Thymus (tissue), 11 donors: ENCODE measurements at regions not wholly inside any gene's neighbourhood (a gene's known extent, or its start where the extent isn't known, plus 50 kb on each side); places are given as distances from the start of the nearest gene placed in this dataset.

Experiments
- DNase-seq, 9 donors: peaks; one replicate each; pipeline ENCODE4 v3.0.0-alpha.2; 2013; ENCODE audit warnings: low spot score in 9 of 9, low read depth in 6 of 9, missing footprints in 1 of 9
- H3K27ac ChIP-seq, 2 donors: one replicate each; pipeline ENCODE4 v1.5.1; 2013; ENCODE audit warnings: control low read depth in 1 of 2, low read depth in 1 of 2, low read length in 1 of 2, mild to moderate bottlenecking in 1 of 2, moderate library complexity in 1 of 2
- H3K27me3 ChIP-seq, 2 donors: one replicate each; pipeline ENCODE4 v1.5.1; 2013; ENCODE audit warnings: low read length in 1 of 2; ENCODE audit not compliant: control insufficient read depth in 2 of 2, insufficient read depth in 1 of 2
- H3K36me3 ChIP-seq, 2 donors: one replicate each; pipeline ENCODE4 v1.5.1; 2013; ENCODE audit warnings: low read length in 1 of 2, mild to moderate bottlenecking in 1 of 2, moderate library complexity in 1 of 2; ENCODE audit not compliant: control insufficient read depth in 2 of 2, insufficient read depth in 2 of 2
- H3K4me1 ChIP-seq, 2 donors: one replicate each; pipeline ENCODE4 v1.5.1; 2013; ENCODE audit warnings: low read length in 2 of 2; ENCODE audit not compliant: control insufficient read depth in 2 of 2, insufficient read depth in 2 of 2
- H3K4me3 ChIP-seq, 2 donors: one replicate each; pipeline ENCODE4 v1.5.1; 2013; ENCODE audit warnings: low read length in 2 of 2, control low read depth in 1 of 2, mild to moderate bottlenecking in 1 of 2
- H3K9me3 ChIP-seq, 2 donors: one replicate each; pipeline ENCODE4 v1.5.1; 2013; ENCODE audit warnings: low read length in 1 of 2, mild to moderate bottlenecking in 1 of 2; ENCODE audit not compliant: control insufficient read depth in 2 of 2, insufficient read depth in 1 of 2
- WGBS: extraction: QIAGEN DNeasy Blood & Tissue Kit; methylation state at CpG from one replicate; pipeline ENCODE4 v1.1.7; 2013; 5-methylcytosine and 5-hydroxymethylcytosine counted together
- donor health status: healthy.

GRCh38 chr7:156060925-156061324 lies 248.7 kb upstream of the SHH start:
- Histone ChIP-seq H3K4me1 (no peaks in the 10 kb centered on the region), H3K36me3 (no peaks in the 10 kb centered on the region), H3K27me3 (peaks cover 0 to 4% of the 10 kb centered on the region in 2 donors), H3K27ac (no peak overlapping the region), H3K4me3 (no peak overlapping the region), H3K9me3 (peaks cover 0 to 14% of the 10 kb centered on the region in 2 donors)
- 94% methylated on average over 15 of the region's 15 CpGs for WGBS
- no peak for DNase-seq

GRCh38 chr7:156059369-156059768 lies 247.1 kb upstream of the SHH start:
- Histone ChIP-seq H3K4me1 (no peaks in the 10 kb centered on the region), H3K36me3 (no peaks in the 10 kb centered on the region), H3K27ac (no peak overlapping the region), H3K9me3 (peaks cover 0 to 14% of the 10 kb centered on the region in 2 donors), H3K4me3 (no peak overlapping the region), H3K27me3 (peaks cover 0 to 7% of the 10 kb centered on the region in 2 donors)
- WGBS = 87% methylated on average over 9 of the region's 9 CpGs
- no peak for DNase-seq

- H3K9me3 ChIP-seq = peaks cover 0 to 14% of the 10 kb centered on the region in 2 donors
- H3K27ac ChIP-seq = no peak overlapping the region
- H3K4me3 ChIP-seq = no peak overlapping the region
- 94% methylated on average over 14 of the region's 14 CpGs for WGBS
- no peaks in the 10 kb centered on the region for H3K4me1 ChIP-seq
- no peaks in the 10 kb centered on the region for H3K36me3 ChIP-seq
- H3K27me3 ChIP-seq = peaks cover 0 to 7% of the 10 kb centered on the region in 2 donors
- no peak for DNase-seq
These were observed 246.0 kb upstream of the SHH start for GRCh38 chr7:156058248-156058647.

- 96% methylated on average over 8 of the region's 8 CpGs for WGBS
- DNase-seq = no peak
- peaks cover 0 to 9% of the 10 kb centered on the region in 2 donors for H3K9me3 ChIP-seq
- no peaks in the 10 kb centered on the region for H3K4me1 ChIP-seq
- H3K27me3 ChIP-seq = peaks cover 0 to 7% of the 10 kb centered on the region in 2 donors
- H3K4me3 ChIP-seq = no peak overlapping the region
- no peaks in the 10 kb centered on the region for H3K36me3 ChIP-seq
- H3K27ac ChIP-seq = no peak overlapping the region
These were observed 244.3 kb upstream of the SHH start for GRCh38 chr7:156056534-156056933.

GRCh38 chr7:156055206-156055822 lies 243.1 kb upstream of the SHH start:
- Histone ChIP-seq H3K36me3 (no peaks in the 10 kb centered on the region), H3K27me3 (peaks cover 0 to 7% of the 10 kb centered on the region in 2 donors), H3K4me3 (no peak overlapping the region), H3K9me3 (peaks cover 0 to under 1% of the 10 kb centered on the region in 2 donors), H3K27ac (no peak overlapping the region), H3K4me1 (no peaks in the 10 kb centered on the region)
- DNase-seq = no peak
- 77% methylated on average over 10 of the region's 10 CpGs for WGBS

- Histone ChIP-seq H3K36me3 (no peaks in the 10 kb centered on the region), H3K4me1 (no peaks in the 10 kb centered on the region), H3K27ac (no peak overlapping the region), H3K4me3 (no peak overlapping the region), H3K9me3 (no peaks in the 10 kb centered on the region), H3K27me3 (peaks cover 0 to 7% of the 10 kb centered on the region in 2 donors)
- DNase-seq = no peak
- WGBS = 85% methylated on average over 1 of the region's 1 CpG
These were observed 239.6 kb upstream of the SHH start for GRCh38 chr7:156051884-156052283.

GRCh38 chr7:156050636-156051569 lies 238.6 kb upstream of the SHH start:
- H3K4me3 ChIP-seq = no peak overlapping the region
- no peak overlapping the region for H3K27ac ChIP-seq
- 91% methylated on average over 19 of the region's 19 CpGs for WGBS
- H3K4me1 ChIP-seq = no peaks in the 10 kb centered on the region
- H3K36me3 ChIP-seq = no peaks in the 10 kb centered on the region
- H3K27me3 ChIP-seq = peaks cover 0 to 3% of the 10 kb centered on the region in 2 donors
- no peak for DNase-seq
- no peaks in the 10 kb centered on the region for H3K9me3 ChIP-seq

- Histone ChIP-seq H3K36me3 (no peaks in the 10 kb centered on the region), H3K9me3 (no peaks in the 10 kb centered on the region), H3K4me3 (no peak overlapping the region), H3K27me3 (no peaks in the 10 kb centered on the region), H3K27ac (no peak overlapping the region), H3K4me1 (no peaks in the 10 kb centered on the region)
- DNase-seq = no peak
- WGBS = 91% methylated on average over 8 of the region's 8 CpGs
These were observed 237.1 kb upstream of the SHH start for GRCh38 chr7:156049366-156049765.

- Histone ChIP-seq H3K4me1 (no peaks in the 10 kb centered on the region), H3K9me3 (no peaks in the 10 kb centered on the region), H3K27me3 (peaks cover 0 to 2% of the 10 kb centered on the region in 2 donors), H3K4me3 (no peak overlapping the region), H3K36me3 (no peaks in the 10 kb centered on the region), H3K27ac (no peak overlapping the region)
- no peak for DNase-seq
- WGBS = 95% methylated on average over 19 of the region's 19 CpGs
These were observed 233.8 kb upstream of the SHH start for GRCh38 chr7:156046031-156046560.
